HCT116 (cell line): ENCODE measurements at regions not wholly inside any gene's neighbourhood (a gene's known extent, or its start where the extent isn't known, plus 50 kb on each side); places are given as distances from the start of the nearest gene placed in this dataset.

ENCODE experiments used
- CTCF ChIP-seq, 3 experiments: fragments of 200-600 bp in 1 of 3; sonication (generic) in 1 of 3; IDR thresholded peaks in 2 of 3; conservative IDR thresholded peaks in 1 of 3; 2 replicates each; pipeline ENCODE4 v1.5.1; 2012 to 2017; ENCODE audit warnings: low read depth in 2 of 3, low read length in 2 of 3, antibody characterized with exemption in 1 of 3, borderline replicate concordance in 1 of 3, control low read depth in 1 of 3, mild to moderate bottlenecking in 1 of 3, mixed read lengths in 1 of 3, mixed run types in 1 of 3, moderate library complexity in 1 of 3; ENCODE audit not compliant: insufficient read depth in 1 of 3
- EZH2 ChIP-seq: fragments of 200-600 bp; sonication (generic); IDR thresholded peaks from 2 replicates; pipeline ENCODE4 v1.6.1; 2017; ENCODE audit warnings: antibody characterized with exemption, mixed run types
- RAD21 ChIP-seq: IDR thresholded peaks from 2 replicates; pipeline ENCODE4 v1.6.1; 2012; ENCODE audit warnings: low read depth, mild to moderate bottlenecking

DNA sequence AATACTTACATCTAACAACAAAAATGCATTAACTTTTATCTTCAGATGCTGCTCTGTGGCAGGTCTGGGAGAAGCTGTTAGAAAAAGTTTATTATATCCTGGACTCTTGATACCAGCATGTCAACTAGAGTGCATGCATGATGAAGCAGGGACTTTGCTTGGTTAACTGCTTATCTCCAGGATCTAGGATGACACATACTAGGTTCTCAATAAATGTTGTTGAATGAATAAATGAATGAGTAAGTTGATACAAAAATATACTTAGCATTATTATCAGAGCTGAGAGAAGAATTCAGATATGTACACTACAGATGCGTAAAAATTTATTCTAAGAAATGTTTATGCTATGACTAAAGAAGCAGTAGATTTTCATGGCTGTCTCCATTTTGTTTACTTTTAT lies 304.3 kb downstream of the LTN1 start:
- TF ChIP-seq RAD21 (no peak), EZH2 (no peak), CTCF (IDR thresholded peaks at IDR 0.05 in 2 of 3, conservative IDR thresholded peaks at IDR 0.05 in 1 of 3; ENCODE audit: borderline replicate concordance in 1 of 3, insufficient read depth in 1 of 3, low read depth in 2 of 3, low read length in 2 of 3) (no peak)
